Activated B cell treated with CpG ODN at 0.5 μM for 24 hours (primary cell): ENCODE measurements at regions not wholly inside any gene's neighbourhood (a gene's known extent, or its start where the extent isn't known, plus 50 kb on each side); places are given as distances from the start of the nearest gene placed in this dataset.

Experiments used
- ATAC-seq: fragments of 200-7000 bp; cut with Tn5 transposase; one replicate; pipeline ENCODE4 v1.10.0; 2021; ENCODE audit warnings: low read depth, mild to moderate bottlenecking, moderate library complexity
- CTCF ChIA-PET: fragments of 350-600 bp; sonication (Branson Sonifier 250); formaldehyde crosslinking; loops from one replicate; lab custom pipeline; 2021; ENCODE audit warnings: antibody characterized with exemption; lab: Charles Lee
- POLR2A ChIA-PET: fragments of 350-600 bp; sonication (Branson Sonifier 250); formaldehyde crosslinking; loops from one replicate; lab custom pipeline; 2021; ENCODE audit warnings: antibody characterized with exemption; lab: Charles Lee
- DNase-seq: peaks from one replicate; pipeline ENCODE4 v3.0.0; 2022
- H3K27ac Mint-ChIP-seq: one replicate; pipeline ENCODE4 v1.8.0; 2020; ENCODE audit warnings: mixed read lengths
- H3K27me3 Mint-ChIP-seq: one replicate; pipeline ENCODE4 v1.8.0; 2021; ENCODE audit warnings: mixed read lengths
- H3K36me3 Mint-ChIP-seq: one replicate; pipeline ENCODE4 v1.8.0; 2021; ENCODE audit warnings: low read depth, mixed read lengths
- H3K4me1 Mint-ChIP-seq: one replicate; pipeline ENCODE4 v1.8.0; 2021; ENCODE audit warnings: mixed read lengths
- H3K4me3 Mint-ChIP-seq: one replicate; pipeline ENCODE4 v1.8.0; 2020; ENCODE audit warnings: mild to moderate bottlenecking, mixed read lengths
- H3K9me3 Mint-ChIP-seq: one replicate; pipeline ENCODE4 v1.8.0; 2020; ENCODE audit warnings: mixed read lengths
- intact Hi-C: fragments of 100-400 bp; cut with micrococcal nuclease; formaldehyde crosslinking; loops from one replicate; pipeline ENCODE4 v1.15.1; 2024
- TF ChIP-seq, protein P1 (sequence below): fragments of 200-600 bp; IDR thresholded peaks from one replicate; pipeline ENCODE4 v1.8.0; 2022; ENCODE audit warnings: antibody characterized with exemption, mild to moderate bottlenecking

DNA sequence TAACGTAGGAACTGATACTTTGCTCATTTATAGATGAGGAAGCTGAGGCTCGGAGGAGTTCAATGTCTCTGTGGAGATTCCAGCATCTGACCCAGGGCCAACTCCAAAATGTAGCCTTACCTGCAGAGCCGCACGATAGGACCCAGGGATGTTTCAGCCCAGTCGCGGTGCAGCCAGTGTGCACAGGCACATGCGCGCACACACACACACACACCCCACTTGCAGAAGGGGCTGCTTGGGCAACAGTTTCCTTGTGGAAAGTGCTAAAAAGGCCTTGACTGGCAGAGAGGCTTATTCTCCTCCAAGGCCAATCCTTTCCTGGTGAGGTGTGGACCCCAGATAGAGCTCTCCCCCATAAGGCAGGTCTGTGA lies 101.7 kb downstream of the ZFP36L2 start:
- peaks cover 2% of the 10 kb centered on the region for H3K9me3 Mint-ChIP-seq
- intact Hi-C loops, result loop anchor here (5.0 kb wide), 1 partner anchor 418 kb away; no protein-coding TSS in a partner anchor
- POLR2A ChIA-PET, result interaction anchor here (1.4 to 13.4 kb wide), 2 partner anchors 9 to 99 kb away, joined by 3 to 561 read pairs; partner anchors contain the start of gene ZFP36L2

DNA sequence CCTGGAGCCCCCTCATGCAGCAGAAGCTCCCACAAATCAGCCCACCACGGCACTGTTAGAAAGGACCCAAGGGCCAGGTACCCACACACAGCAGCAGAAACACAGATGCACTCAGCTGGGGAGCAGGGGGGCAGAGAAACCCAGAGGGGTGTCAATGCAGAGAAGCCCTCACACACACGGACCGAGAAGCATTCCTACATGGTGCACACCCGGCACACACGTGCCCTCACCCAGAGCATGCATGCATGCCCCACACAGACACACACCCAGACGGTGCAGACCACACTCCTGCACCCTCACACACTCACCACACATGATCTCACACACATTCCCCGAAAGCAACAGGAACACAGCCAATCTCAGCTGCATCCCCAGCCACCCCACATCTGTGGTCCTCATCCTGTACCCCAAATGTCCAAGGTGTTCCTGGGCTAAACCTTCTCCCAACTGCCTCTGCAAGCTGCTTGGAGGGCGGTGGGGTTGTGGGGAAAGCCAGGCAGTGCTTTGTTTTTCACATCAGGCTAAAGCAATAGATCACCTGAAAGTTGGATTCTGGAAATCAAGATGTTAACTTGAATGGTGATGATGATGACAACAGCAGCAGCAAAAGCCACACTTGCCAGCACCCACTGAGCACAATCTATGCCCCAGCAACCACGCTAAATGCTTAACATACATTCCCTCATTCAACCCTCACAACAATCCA lies 102.3 kb downstream of the ZFP36L2 start:
- DNase-seq (no peak), ATAC-seq (no peak)
- POLR2A ChIA-PET, result interaction anchor here (1.4 to 13.4 kb wide), 2 partner anchors 10 to 99 kb away, joined by 3 to 561 read pairs; partner anchors contain the start of gene ZFP36L2
- TF ChIP-seq, protein P1, sequence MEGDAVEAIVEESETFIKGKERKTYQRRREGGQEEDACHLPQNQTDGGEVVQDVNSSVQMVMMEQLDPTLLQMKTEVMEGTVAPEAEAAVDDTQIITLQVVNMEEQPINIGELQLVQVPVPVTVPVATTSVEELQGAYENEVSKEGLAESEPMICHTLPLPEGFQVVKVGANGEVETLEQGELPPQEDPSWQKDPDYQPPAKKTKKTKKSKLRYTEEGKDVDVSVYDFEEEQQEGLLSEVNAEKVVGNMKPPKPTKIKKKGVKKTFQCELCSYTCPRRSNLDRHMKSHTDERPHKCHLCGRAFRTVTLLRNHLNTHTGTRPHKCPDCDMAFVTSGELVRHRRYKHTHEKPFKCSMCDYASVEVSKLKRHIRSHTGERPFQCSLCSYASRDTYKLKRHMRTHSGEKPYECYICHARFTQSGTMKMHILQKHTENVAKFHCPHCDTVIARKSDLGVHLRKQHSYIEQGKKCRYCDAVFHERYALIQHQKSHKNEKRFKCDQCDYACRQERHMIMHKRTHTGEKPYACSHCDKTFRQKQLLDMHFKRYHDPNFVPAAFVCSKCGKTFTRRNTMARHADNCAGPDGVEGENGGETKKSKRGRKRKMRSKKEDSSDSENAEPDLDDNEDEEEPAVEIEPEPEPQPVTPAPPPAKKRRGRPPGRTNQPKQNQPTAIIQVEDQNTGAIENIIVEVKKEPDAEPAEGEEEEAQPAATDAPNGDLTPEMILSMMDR, result no peak
- H3K36me3 Mint-ChIP-seq, result no peaks in the 10 kb centered on the region
- H3K9me3 Mint-ChIP-seq, result peaks cover 7% of the 10 kb centered on the region
- CTCF ChIA-PET, result interaction anchor here (6.3 to 14.4 kb wide), 2 partner anchors 100 to 360 kb away, joined by 49 to 336 read pairs; partner anchors contain the start of gene ZFP36L2
- no peak overlapping the region for H3K4me3 Mint-ChIP-seq
- no peak overlapping the region for H3K27ac Mint-ChIP-seq
- peaks cover 54% of the 10 kb centered on the region for H3K4me1 Mint-ChIP-seq
- no peaks in the 10 kb centered on the region for H3K27me3 Mint-ChIP-seq
- intact Hi-C loops, result no loop called here

More for the DNA sequence above, 101.7 kb downstream of the ZFP36L2 start:
- Mint-ChIP-seq H3K4me3 (no peak overlapping the region), H3K27me3 (no peaks in the 10 kb centered on the region), H3K27ac (no peak overlapping the region), H3K4me1 (peaks cover 60% of the 10 kb centered on the region), H3K36me3 (no peaks in the 10 kb centered on the region)
- TF ChIP-seq, protein P1, result no peak
- CTCF ChIA-PET, result interaction anchor here (6.3 to 14.4 kb wide), 2 partner anchors 99 to 360 kb away, joined by 49 to 336 read pairs; partner anchors contain the start of gene ZFP36L2
- no peak for DNase-seq
- no peak for ATAC-seq

DNA sequence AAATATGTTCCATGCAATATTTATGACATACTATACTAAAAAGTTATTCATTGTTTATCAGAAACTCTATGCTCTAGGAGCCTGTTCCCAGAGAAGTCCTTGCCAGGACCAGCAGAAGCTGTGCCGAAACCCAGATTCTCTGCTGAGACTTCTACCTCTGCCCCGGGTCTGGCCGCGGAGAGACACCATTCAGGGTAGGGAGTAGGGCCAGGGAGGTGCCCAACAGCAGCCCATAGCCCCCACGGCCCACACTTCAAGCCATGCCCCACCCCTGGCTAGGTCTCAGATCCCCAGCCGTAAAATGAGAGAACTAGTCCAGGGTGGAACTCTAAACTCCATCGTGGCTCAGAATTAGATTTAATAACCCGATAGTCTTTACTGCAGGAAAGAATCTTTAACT lies 102.9 kb downstream of the ZFP36L2 start:
- Mint-ChIP-seq H3K36me3 (no peaks in the 10 kb centered on the region), H3K9me3 (peaks cover 12% of the 10 kb centered on the region), H3K4me3 (no peak overlapping the region), H3K27me3 (no peaks in the 10 kb centered on the region), H3K27ac (no peak overlapping the region), H3K4me1 (peaks cover 48% of the 10 kb centered on the region)
- DNase-seq, result no peak
- ATAC-seq, result no peak
- POLR2A ChIA-PET, result interaction anchor here (1.4 kb wide), 1 partner anchor 11 kb away, joined by 3 read pairs; no protein-coding TSS in a partner anchor
- TF ChIP-seq, protein P1, result no peak
- CTCF ChIA-PET, result interaction anchor here (14.4 kb wide), 1 partner anchor 101 kb away, joined by 336 read pairs; the partner anchor contains the start of gene ZFP36L2
- intact Hi-C loops, result no loop called here

DNA sequence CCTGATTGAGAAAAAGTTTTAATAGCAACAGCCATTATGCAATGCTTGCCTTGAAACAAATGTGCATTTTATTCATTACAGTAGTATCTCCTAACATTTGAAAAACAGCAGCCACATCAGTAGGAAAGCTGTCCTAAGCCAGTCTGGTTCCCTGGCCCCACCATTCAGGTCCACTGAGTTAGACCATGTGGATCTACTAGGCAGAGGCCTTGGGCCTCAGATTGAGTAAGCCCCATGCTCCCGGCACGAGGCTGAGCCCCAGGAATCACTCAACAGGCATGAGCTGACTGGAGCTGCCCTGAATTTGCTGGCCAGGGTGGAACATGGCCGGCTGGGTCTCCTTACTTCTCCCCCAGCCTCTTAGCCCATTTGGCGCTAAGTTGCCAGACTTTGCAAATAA lies 103.4 kb downstream of the ZFP36L2 start:
- TF ChIP-seq, protein P1, result no peak
- H3K27me3 Mint-ChIP-seq, result no peaks in the 10 kb centered on the region
- DNase-seq (no peak), ATAC-seq (no peak)
- ChIA-PET POLR2A (no interaction called here), CTCF (interaction anchor here (14.4 kb wide), 1 partner anchor 101 kb away, joined by 336 read pairs; the partner anchor contains the start of gene ZFP36L2)
- peaks cover 43% of the 10 kb centered on the region for H3K4me1 Mint-ChIP-seq
- no peak overlapping the region for H3K4me3 Mint-ChIP-seq
- H3K9me3 Mint-ChIP-seq, result peaks cover 13% of the 10 kb centered on the region
- intact Hi-C loops, result no loop called here
- no peak overlapping the region for H3K27ac Mint-ChIP-seq
- no peaks in the 10 kb centered on the region for H3K36me3 Mint-ChIP-seq
